ENCODE measurements at regions not wholly inside any gene's neighbourhood (a gene's known extent, or its start where the extent isn't known, plus 50 kb on each side); places are given as distances from the start of the nearest gene placed in this dataset.

DNA sequence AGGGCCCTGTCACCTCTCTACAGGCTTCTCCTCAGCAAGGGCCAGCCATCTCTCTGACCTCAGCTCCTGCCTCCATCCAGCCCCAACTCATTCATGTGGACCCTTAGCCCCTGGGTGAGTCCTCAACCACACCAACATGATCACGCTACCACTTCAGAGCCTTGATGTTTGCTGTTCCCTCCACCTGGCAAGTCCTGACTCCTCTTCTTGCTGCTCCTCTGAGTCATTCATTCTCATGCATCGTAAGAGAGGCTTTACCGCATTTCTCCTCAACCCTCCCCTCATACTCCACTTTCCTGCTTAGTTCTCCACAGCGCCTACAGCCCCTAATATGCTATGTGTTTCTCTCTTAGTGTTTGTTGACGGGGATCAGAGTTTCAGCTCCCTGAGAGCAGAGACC, 99.9 kb downstream of the C17orf67 start:
- no peak for TF ChIP-seq POLR2A (IDR thresholded peaks at IDR 0.05)
- TF ChIP-seq EP300 (IDR thresholded peaks at IDR 0.05): no peak
- TF ChIP-seq POLR2AphosphoS5 (IDR thresholded peaks at IDR 0.05): no peak
- TF ChIP-seq, protein P1, sequence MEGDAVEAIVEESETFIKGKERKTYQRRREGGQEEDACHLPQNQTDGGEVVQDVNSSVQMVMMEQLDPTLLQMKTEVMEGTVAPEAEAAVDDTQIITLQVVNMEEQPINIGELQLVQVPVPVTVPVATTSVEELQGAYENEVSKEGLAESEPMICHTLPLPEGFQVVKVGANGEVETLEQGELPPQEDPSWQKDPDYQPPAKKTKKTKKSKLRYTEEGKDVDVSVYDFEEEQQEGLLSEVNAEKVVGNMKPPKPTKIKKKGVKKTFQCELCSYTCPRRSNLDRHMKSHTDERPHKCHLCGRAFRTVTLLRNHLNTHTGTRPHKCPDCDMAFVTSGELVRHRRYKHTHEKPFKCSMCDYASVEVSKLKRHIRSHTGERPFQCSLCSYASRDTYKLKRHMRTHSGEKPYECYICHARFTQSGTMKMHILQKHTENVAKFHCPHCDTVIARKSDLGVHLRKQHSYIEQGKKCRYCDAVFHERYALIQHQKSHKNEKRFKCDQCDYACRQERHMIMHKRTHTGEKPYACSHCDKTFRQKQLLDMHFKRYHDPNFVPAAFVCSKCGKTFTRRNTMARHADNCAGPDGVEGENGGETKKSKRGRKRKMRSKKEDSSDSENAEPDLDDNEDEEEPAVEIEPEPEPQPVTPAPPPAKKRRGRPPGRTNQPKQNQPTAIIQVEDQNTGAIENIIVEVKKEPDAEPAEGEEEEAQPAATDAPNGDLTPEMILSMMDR (IDR thresholded peaks at IDR 0.05): no peak
- no peaks in the 10 kb centered on the region for H3K36me3 ChIP-seq
- H3K27ac ChIP-seq: no peak overlapping the region
- DNase-seq: no peak
- WGBS, 2 donors: 91 to 95% methylated on average over 5 of the region's 5 CpGs
- H3K4me1 ChIP-seq: no peaks in the 10 kb centered on the region
- ATAC-seq (ENCODE audit: low FRiP score in 2 of 2): no peak
- no peak overlapping the region for H3K4me3 ChIP-seq
- no peaks in the 10 kb centered on the region for H3K27me3 ChIP-seq
- H3K9me3 ChIP-seq: no peaks in the 10 kb centered on the region

DNA sequence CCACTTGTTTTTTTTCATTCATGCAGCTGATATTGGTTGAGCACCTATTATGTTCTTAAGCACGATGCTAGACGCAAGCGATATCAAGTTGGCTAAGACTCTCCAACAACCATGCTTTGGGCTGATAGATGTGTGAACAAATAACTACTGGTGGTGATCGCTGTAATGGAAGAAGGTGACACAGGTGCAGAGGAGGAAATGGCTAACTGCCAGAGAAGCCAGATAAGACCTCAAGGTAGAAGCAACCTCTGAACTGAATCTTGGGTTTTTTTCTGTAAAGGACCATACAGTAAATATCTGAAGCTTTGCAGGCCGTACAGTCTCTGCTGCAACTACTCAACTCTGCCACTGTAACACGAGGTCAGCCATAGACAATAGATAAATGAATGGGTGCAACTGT, 97.9 kb downstream of the C17orf67 start:
- DNase-seq: no peak
- TF ChIP-seq POLR2A (IDR thresholded peaks at IDR 0.05) (no peak), POLR2AphosphoS5 (IDR thresholded peaks at IDR 0.05) (no peak), EP300 (IDR thresholded peaks at IDR 0.05) (no peak)
- TF ChIP-seq, protein P1 (IDR thresholded peaks at IDR 0.05): no peak
- 85 to 89% methylated on average over 6 of the region's 6 CpGs for WGBS, 2 donors
- no peak overlapping the region for H3K27ac ChIP-seq
- H3K27me3 ChIP-seq: no peaks in the 10 kb centered on the region
- no peak overlapping the region for H3K4me3 ChIP-seq
- no peak for ATAC-seq (ENCODE audit: low FRiP score in 2 of 2)
- no peaks in the 10 kb centered on the region for H3K36me3 ChIP-seq
- no peaks in the 10 kb centered on the region for H3K9me3 ChIP-seq
- no peaks in the 10 kb centered on the region for H3K4me1 ChIP-seq

DNA sequence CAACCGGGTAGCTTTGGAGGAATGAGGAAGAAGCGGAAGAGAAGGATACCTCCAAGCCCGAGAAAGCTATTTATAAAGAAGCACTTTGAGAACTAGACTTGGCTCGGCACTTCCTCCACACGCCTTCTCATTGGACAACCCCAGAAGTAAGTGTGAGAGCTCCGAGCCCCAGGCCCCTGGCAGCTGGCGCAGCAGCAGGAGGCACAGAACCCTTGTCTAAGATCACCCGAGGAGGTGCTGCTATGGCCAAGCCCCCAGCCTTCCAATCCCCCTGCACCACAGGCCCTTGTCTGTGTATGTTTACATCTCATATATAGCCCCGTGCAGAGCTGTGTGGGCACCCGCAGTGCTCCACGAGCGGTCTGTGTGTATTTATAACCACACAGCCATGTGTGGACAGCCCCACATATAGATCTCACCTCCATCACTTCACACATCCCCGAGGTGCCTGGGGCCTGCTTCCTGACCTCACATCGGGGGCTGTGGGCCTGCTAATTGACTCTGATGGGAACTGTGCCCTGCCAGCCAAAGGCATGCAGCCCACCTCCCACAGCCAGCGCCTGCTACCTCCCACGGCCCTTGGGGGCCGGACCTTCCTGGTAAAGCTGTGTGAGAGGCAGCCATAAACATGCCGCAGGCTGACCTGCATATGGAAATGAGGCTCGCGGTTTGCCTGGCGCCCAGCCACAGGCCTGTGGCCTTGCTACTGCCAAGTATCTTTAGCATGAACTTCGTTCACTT, 96.1 kb downstream of the C17orf67 start:
- no peak overlapping the region for H3K27ac ChIP-seq
- no peaks in the 10 kb centered on the region for H3K27me3 ChIP-seq
- H3K9me3 ChIP-seq: no peaks in the 10 kb centered on the region
- DNase-seq: peak in 1 of 2 donors; percentile 73
- H3K36me3 ChIP-seq: no peaks in the 10 kb centered on the region
- TF ChIP-seq POLR2A (IDR thresholded peaks at IDR 0.05): no peak
- no peak for TF ChIP-seq EP300 (IDR thresholded peaks at IDR 0.05)
- no peak for TF ChIP-seq POLR2AphosphoS5 (IDR thresholded peaks at IDR 0.05)
- TF ChIP-seq, protein P1 (IDR thresholded peaks at IDR 0.05): no peak
- no peaks in the 10 kb centered on the region for H3K4me1 ChIP-seq
- WGBS, 2 donors: 69 to 73% methylated on average over 18 to 22 of the region's 22 CpGs
- no peak for ATAC-seq (ENCODE audit: low FRiP score in 2 of 2)
- no peak overlapping the region for H3K4me3 ChIP-seq

DNA sequence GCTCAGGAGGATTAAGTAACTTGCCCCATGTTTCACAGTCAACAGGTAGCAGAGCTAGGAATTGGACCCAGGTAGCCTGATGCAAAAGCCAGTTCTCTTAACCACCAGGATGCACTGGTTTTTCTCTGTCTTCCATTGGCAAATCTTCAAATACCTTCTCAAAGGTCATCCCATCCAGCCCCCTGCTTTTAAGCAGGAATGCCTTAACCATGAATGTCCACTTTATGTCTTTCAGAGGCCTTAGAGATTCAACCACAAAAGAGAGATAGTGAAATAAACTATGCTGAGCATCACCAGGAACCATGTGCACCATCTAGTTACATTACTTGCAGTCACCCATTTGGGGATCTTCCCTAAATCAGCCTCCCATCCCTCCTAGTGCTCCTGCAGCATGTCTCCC, 94.3 kb downstream of the C17orf67 start:
- no peak for ATAC-seq (ENCODE audit: low FRiP score in 2 of 2)
- Histone ChIP-seq H3K36me3 (no peaks in the 10 kb centered on the region), H3K27ac (no peak overlapping the region), H3K4me3 (no peak overlapping the region), H3K4me1 (no peaks in the 10 kb centered on the region), H3K27me3 (no peaks in the 10 kb centered on the region), H3K9me3 (no peaks in the 10 kb centered on the region)
- TF ChIP-seq POLR2A (IDR thresholded peaks at IDR 0.05) (no peak), EP300 (IDR thresholded peaks at IDR 0.05) (no peak)
- DNase-seq: no peak

DNA sequence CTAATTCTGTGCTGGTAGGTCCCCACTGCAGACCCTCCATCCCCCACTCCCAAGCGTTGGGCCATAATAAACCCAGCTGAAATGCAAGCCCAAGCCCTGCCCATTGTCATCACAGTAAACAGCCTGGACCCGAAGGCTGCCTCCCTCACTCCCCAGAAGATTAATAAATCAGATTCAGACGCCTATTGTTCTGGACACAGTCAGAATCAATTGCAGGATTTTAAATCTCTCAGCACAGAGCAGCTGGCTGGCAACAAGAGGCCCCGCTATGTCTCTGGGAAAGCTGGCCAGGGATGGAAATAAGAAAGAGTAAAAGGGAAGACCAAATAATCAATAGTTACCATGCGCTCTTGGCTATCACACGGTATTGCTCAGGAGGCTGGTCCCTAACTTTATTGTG, 93.9 kb downstream of the C17orf67 start:
- H3K4me1 ChIP-seq: no peaks in the 10 kb centered on the region
- no peaks in the 10 kb centered on the region for H3K36me3 ChIP-seq
- no peak overlapping the region for H3K4me3 ChIP-seq
- H3K27me3 ChIP-seq: no peaks in the 10 kb centered on the region
- DNase-seq (no peak), ATAC-seq (ENCODE audit: low FRiP score in 2 of 2) (no peak)
- H3K27ac ChIP-seq: no peak overlapping the region
- 62 to 77% methylated on average over 6 of the region's 6 CpGs for WGBS, 2 donors
- peaks cover 0 to 3% (median 0%) of the 10 kb centered on the region in 4 donors for H3K9me3 ChIP-seq
- TF ChIP-seq POLR2A (IDR thresholded peaks at IDR 0.05): no peak
- no peak for TF ChIP-seq POLR2AphosphoS5 (IDR thresholded peaks at IDR 0.05)
- TF ChIP-seq, protein P1 (IDR thresholded peaks at IDR 0.05): no peak
- no peak for TF ChIP-seq EP300 (IDR thresholded peaks at IDR 0.05)
